HepG2 (cell line): ENCODE measurements at regions not wholly inside any gene's neighbourhood (a gene's known extent, or its start where the extent isn't known, plus 50 kb on each side); places are given as distances from the start of the nearest gene placed in this dataset.

ENCODE experiments used
- ATAC-seq: fragments of 200-7000 bp; cut with Tn5 transposase; 3 replicates; pipeline ENCODE4 v1.9.1; 2020; ENCODE audit warnings: mild to moderate bottlenecking, moderate library complexity
- BruUV-seq: library from RNA; stranded (reverse); fragments of 400-500 nt; replicated peaks from 2 replicates; lab custom pipeline; 2021; lab: Mats Ljungman, UMichigan
- CTCF ChIA-PET: fragments of 300-600 bp; formaldehyde crosslinking; extraction: SDS; loops from one replicate; lab custom pipeline; 2021; ENCODE audit warnings: low total read pairs, inconsistent platforms, low intra/inter-chr PET ratio; lab: Yijun Ruan, JAX
- POLR2A ChIA-PET: fragments of 350-600 bp; sonication (Branson Sonifier 250); formaldehyde crosslinking; loops from one replicate; lab custom pipeline; 2020; ENCODE audit warnings: antibody characterized with exemption, inconsistent platforms; lab: Yijun Ruan, JAX
- DNase-seq: peaks from one replicate; pipeline ENCODE4 v3.0.0-alpha.2; 2015; ENCODE audit warnings: low spot score
- FAIRE-seq: peaks from 3 replicates; lab custom pipeline; 2011; peaks lifted over from hg19 to GRCh38; lab: Jason Lieb, UNC
- H2AFZ ChIP-seq: one replicate; pipeline ENCODE4 v1.6.1; 2011; ENCODE audit warnings: low read length, inconsistent platforms
- H3K27ac ChIP-seq: fragments of 300-600 bp; 3 replicates; pipeline ENCODE4 v1.8.0; 2011; ENCODE audit warnings: mixed run types, mild to moderate bottlenecking, mixed read lengths, low read length, inconsistent platforms; ENCODE audit not compliant: insufficient read depth; ENCODE audit errors: extremely low read length
- H3K27me3 ChIP-seq, 2 experiments: fragments of 200-600 bp in 1 of 2; 2 replicates in 1 of 2; 3 replicates in 1 of 2; pipeline versions ENCODE4 v1.6.0 to v1.8.0; 2011; ENCODE audit warnings: low read length in 2 of 2, mild to moderate bottlenecking in 2 of 2, moderate library complexity in 2 of 2, inconsistent platforms in 1 of 2; ENCODE audit not compliant: insufficient read depth in 2 of 2, control insufficient read depth in 1 of 2
- H3K36me3 ChIP-seq, 2 experiments: fragments of 200-600 bp in 1 of 2; replicated peaks in 1 of 2; 2 replicates in 1 of 2; 3 replicates in 1 of 2; pipeline versions ENCODE4 v1.5.1 to v1.8.0; 2011; ENCODE audit warnings: low read length in 2 of 2, inconsistent platforms in 1 of 2; ENCODE audit not compliant: insufficient read depth in 2 of 2, control insufficient read depth in 1 of 2
- H3K4me1 ChIP-seq: 2 replicates; pipeline ENCODE4 v1.5.1; 2012; ENCODE audit warnings: low read length, inconsistent platforms; ENCODE audit not compliant: insufficient read depth
- H3K4me2 ChIP-seq: 2 replicates; pipeline ENCODE4 v1.6.0; 2011; ENCODE audit warnings: low read depth, low read length, inconsistent platforms
- H3K4me3 ChIP-seq, 3 experiments: fragments of 200-600 bp in 1 of 3; sonication (generic), shearing (Covaris generic) in 1 of 3; replicated peaks in 1 of 3; 2 replicates each; pipeline ENCODE4 v1.5.1; 2011 to 2016; ENCODE audit warnings: low read length in 3 of 3, inconsistent platforms in 2 of 3, low read depth in 2 of 3, mild to moderate bottlenecking in 2 of 3, control low read depth in 1 of 3, mixed read lengths in 1 of 3; ENCODE audit not compliant: insufficient read depth in 1 of 3
- H3K79me2 ChIP-seq: one replicate; pipeline ENCODE4 v1.6.1; 2011; ENCODE audit warnings: low read length, inconsistent platforms; ENCODE audit not compliant: insufficient read depth
- H3K9ac ChIP-seq: 2 replicates; pipeline ENCODE4 v1.6.0; 2011; ENCODE audit warnings: mild to moderate bottlenecking, low read depth, low read length, inconsistent platforms; ENCODE audit not compliant: insufficient read depth
- H3K9me3 ChIP-seq: 2 replicates; pipeline ENCODE4 v1.5.1; 2012; ENCODE audit warnings: mild to moderate bottlenecking, low read length
- H4K20me1 ChIP-seq: 2 replicates; pipeline ENCODE4 v1.6.0; 2011; ENCODE audit warnings: inconsistent platforms, mild to moderate bottlenecking, low read length, moderate library complexity; ENCODE audit not compliant: insufficient read depth
- CCDC6 ChIP-seq: sonication (generic); formaldehyde crosslinking; IDR thresholded peaks from 2 replicates; pipeline ENCODE4 v1.8.1; 2022; ENCODE audit warnings: mild to moderate bottlenecking, missing genetic modification reagents, moderate library complexity
- FUBP1 ChIP-seq: sonication (generic); formaldehyde crosslinking; IDR thresholded peaks from 2 replicates; pipeline ENCODE4 v1.5.1; 2020; ENCODE audit warnings: missing genetic modification reagents, mild to moderate bottlenecking, borderline replicate concordance
- GATAD2A ChIP-seq: IDR thresholded peaks from 2 replicates; pipeline ENCODE4 v1.6.1; 2016
- GPBP1L1 ChIP-seq: sonication (generic); formaldehyde crosslinking; IDR thresholded peaks from 2 replicates; pipeline ENCODE4 v1.5.0; 2020; ENCODE audit warnings: mild to moderate bottlenecking, missing genetic modification reagents
- NCOA2 ChIP-seq: sonication (generic); formaldehyde crosslinking; IDR thresholded peaks from 2 replicates; pipeline ENCODE4 v1.8.0; 2022; ENCODE audit warnings: inconsistent platforms
- NFAT5 ChIP-seq: sonication (generic); formaldehyde crosslinking; IDR thresholded peaks from 2 replicates; pipeline ENCODE4 v1.4.0; 2020; ENCODE audit warnings: missing genetic modification reagents
- REL ChIP-seq: sonication (generic); formaldehyde crosslinking; conservative IDR thresholded peaks from 2 replicates; pipeline ENCODE4 v1.8.0; 2022; ENCODE audit warnings: mild to moderate bottlenecking, missing genetic modification reagents, moderate library complexity
- SSRP1 ChIP-seq: IDR thresholded peaks from 2 replicates; pipeline ENCODE4 v1.6.1; 2016; ENCODE audit warnings: control low read depth
- TBX2 ChIP-seq: sonication (generic); formaldehyde crosslinking; IDR thresholded peaks from 2 replicates; pipeline ENCODE4 v1.5.0; 2020; ENCODE audit warnings: missing genetic modification reagents, mild to moderate bottlenecking, borderline replicate concordance
- ZNF878 ChIP-seq: sonication (generic); formaldehyde crosslinking; IDR thresholded peaks from 2 replicates; pipeline ENCODE4 v1.8.1; 2023; ENCODE audit warnings: mild to moderate bottlenecking, missing genetic modification reagents, moderate library complexity
- ZUFSP ChIP-seq: sonication (generic); formaldehyde crosslinking; IDR thresholded peaks from 2 replicates; pipeline ENCODE4 v1.9.0; 2021; ENCODE audit warnings: missing genetic modification reagents, mild to moderate bottlenecking, borderline replicate concordance
- WGBS: methylation state at CpG from one replicate; pipeline ENCODE4 v1.1.6; 2017; ENCODE audit warnings: low lambda C conversion rate; 5-methylcytosine and 5-hydroxymethylcytosine counted together
- in situ Hi-C: cut with HindIII; loops from 2 replicates; pipeline ENCODE4 v1.10.0; 2017; ENCODE audit warnings: low pct_unique_long_range_greater_than_20kb; ENCODE audit not compliant: extremely low pct_ligation_motif_present
- intact Hi-C: fragments of 100-400 bp; cut with micrococcal nuclease; formaldehyde crosslinking; loops from one replicate; pipeline ENCODE4 v1.10.0; 2022; ENCODE audit not compliant: unreplicated experiment

GRCh38 chr12:113749433-113749815 is 216.7 kb downstream of the RBM19 start:
- FAIRE-seq (no peak), ATAC-seq (no peak), DNase-seq (no peak)
- TF ChIP-seq CCDC6 (CRISPR knock-in tag) = no peak
- TF ChIP-seq ZNF878 (CRISPR knock-in tag) = no peak
- no peak for TF ChIP-seq SSRP1 (CRISPR knock-in tag)
- no peak for TF ChIP-seq GPBP1L1 (CRISPR knock-in tag)
- TF ChIP-seq TBX2 (CRISPR knock-in tag) = no peak
- TF ChIP-seq GATAD2A (CRISPR knock-in tag) = no peak
- no peak for TF ChIP-seq REL (CRISPR knock-in tag)
- TF ChIP-seq NFAT5 (CRISPR knock-in tag) = no peak
- TF ChIP-seq FUBP1 (CRISPR knock-in tag) = no peak
- TF ChIP-seq NCOA2 (CRISPR knock-in tag) = no peak
- no peak for TF ChIP-seq ZUFSP (CRISPR knock-in tag)
- H3K4me1 ChIP-seq = no peaks in the 10 kb centered on the region
- H2AFZ ChIP-seq = no peak overlapping the region
- no peaks in the 10 kb centered on the region for H4K20me1 ChIP-seq
- H3K27ac ChIP-seq = no peak overlapping the region
- CTCF ChIA-PET = no interaction called here
- no peak overlapping the region for H3K4me2 ChIP-seq
- no CpG with 5 or more reads among the region's 1 CpG for WGBS
- in situ Hi-C loops (no loop called here), intact Hi-C loops (no loop called here)
- H3K27me3 ChIP-seq = no peaks in the 10 kb centered on the region
- no peaks in the 10 kb centered on the region for H3K9me3 ChIP-seq
- H3K36me3 ChIP-seq = no peaks in the 10 kb centered on the region
- H3K4me3 ChIP-seq = no peak overlapping the region
- POLR2A ChIA-PET = no interaction called here
- no peak overlapping the region for H3K9ac ChIP-seq
- no TSS peak for BruUV-seq
- no peaks in the 10 kb centered on the region for H3K79me2 ChIP-seq
